GM21423 (cell line): ENCODE measurements at regions not wholly inside any gene's neighbourhood (a gene's known extent, or its start where the extent isn't known, plus 50 kb on each side); places are given as distances from the start of the nearest gene placed in this dataset.

Source experiments
- ATAC-seq: cut with Tn5 transposase; IDR thresholded peaks from one replicate; pipeline ENCODE4 v1.9.1; 2021; ENCODE audit warnings: mild to moderate bottlenecking, moderate library complexity; ENCODE audit not compliant: unreplicated experiment

- no peak for ATAC-seq
Measured at GRCh38 chr14:94685166-94685581, 73.0 kb downstream of the SERPINA3 start.

- no peak for ATAC-seq
Measured at GRCh38 chr14:94682736-94683135, 70.5 kb downstream of the SERPINA3 start.

DNA sequence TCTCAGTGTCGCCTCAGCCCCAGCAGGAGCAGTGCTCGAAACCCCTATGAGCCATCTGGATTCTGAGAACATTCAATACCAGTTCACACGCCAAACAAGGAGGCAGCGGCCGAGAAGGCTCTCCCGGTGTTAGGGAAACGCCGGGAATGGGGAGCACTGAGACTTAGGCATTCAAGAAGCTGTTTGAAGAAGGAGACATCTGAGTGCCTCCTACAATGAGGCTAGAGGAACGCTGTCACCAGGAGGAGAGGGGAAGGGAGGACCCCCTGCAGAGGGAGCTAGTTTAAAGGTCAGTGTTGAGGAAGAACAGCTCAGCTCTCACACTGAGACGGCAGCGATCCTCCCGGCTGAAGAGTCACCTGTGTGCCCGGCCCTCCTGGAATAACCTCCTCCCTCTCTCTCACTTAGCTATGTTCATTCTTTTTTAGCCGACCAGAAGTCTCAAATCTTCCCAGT lies 69.9 kb downstream of the SERPINA3 start:
- no peak for ATAC-seq

- no peak for ATAC-seq
Measured at GRCh38 chr14:94681300-94682060, 69.3 kb downstream of the SERPINA3 start.

- ATAC-seq, result no peak
Measured at GRCh38 chr14:94680862-94681288, 68.7 kb downstream of the SERPINA3 start.

DNA sequence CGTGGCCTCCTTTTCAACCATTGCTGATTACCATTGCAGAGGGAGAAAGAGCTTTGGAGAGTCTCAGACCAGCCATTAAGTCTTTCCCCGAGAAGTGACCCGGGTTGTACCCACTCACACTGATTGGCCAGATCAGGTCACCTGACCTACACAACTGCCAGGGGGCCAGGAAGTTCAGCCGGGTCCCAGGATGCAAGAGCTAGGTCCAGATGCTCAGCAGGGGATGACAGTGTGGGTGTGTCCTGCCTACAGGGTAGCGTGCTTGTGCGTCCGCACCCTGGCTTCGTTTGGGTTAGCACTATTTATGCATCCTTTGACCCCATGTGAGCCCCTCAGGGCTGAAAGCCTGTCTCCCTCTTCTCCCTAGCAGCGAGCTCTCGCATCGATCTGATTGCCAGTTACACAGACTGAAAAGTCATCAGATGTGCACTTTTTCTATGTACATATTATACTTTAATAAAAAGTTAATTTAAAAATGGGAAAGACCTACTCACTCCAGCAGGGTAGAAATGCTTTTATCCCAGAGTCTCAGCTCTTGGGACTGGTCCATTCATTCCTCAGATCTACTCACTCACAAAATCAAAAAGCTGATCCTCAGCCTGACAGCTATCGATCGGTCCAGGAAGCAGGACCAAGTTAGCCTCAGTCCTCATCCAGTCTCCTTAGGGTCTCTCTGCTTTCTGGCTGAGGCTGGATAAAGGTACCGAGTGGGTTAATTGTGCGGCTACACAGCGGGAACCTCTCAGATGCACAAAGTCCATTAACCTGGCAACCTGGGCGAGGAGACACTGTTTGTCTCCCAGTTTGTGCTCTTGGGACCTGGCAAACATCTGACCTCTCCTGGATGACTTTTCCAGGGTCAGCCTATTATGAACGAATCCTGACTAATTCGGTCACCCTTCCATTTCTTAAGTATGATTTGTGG lies 68.0 kb downstream of the SERPINA3 start:
- no peak for ATAC-seq

DNA sequence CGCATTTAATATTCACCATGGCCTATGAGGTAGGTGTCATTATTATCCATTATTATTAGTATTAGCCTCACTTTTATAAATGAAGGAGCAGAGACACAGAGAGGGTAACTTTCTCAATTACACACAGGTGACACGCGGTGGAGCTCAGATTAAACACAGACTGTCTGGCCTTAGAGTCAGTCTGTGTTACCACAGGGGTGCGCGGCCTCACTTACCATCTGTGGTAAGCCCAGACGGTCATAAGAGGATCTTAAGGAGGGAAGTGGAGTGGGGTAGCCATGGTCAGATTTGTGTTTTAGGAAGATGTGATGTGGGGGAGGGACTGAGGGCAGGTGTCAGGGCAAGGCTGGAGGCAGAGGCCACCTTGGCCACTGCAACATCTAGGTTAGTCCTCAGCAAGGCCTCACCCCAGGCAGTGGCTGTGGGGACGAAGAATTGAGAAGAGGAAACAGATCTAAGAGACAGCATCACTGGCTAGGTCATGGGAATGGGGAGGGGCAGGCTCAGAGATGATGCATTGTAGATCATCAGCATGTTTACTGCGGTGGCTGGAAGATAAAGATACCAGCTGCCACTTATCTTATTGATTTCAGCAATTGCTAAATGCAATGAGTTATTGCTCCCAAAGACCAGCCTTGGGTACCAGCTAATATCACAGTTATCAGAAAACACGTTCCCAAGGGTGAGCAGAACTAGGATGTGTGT lies 67.1 kb downstream of the SERPINA3 start:
- no peak for ATAC-seq

DNA sequence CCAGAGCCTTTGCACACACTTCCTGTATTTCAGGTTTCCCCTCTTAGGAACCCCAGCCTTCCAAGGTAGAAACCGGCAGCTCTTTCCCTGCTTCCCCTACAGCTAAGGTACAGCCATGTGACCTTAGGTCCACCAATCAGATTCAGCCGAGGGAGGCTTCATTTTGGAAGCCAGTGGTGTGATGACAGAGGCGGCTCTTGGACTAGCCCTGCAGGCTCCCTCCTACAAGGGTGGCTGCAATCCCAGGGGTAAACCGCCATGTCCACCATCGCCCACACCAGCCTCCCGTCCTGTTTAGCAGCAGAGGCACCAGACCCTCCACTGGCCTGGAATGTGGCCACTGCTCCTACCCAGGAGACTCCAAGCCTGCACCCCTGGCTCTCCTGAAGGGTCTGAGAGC lies 65.6 kb downstream of the SERPINA3 start:
- ATAC-seq, result no peak

DNA sequence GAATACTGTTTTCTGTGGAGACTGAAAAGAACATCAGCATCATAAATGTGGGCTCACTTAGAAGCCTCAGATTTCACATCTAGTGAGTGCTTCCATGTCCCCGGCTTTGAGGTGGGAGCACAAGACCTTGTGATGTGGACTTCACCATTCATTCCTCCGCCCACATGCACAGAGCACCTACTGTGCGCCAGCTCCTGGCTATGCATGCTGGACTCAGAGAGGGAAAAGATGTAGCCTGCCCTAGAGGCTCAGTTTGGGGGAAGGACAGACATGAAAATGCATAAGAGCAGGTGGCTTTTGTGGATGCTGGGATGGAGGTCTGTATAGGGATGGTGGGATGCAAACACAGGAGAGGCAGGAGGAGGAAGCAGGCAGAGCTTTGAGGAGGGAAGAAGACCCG lies 65.0 kb downstream of the SERPINA3 start:
- ATAC-seq, result no peak

DNA sequence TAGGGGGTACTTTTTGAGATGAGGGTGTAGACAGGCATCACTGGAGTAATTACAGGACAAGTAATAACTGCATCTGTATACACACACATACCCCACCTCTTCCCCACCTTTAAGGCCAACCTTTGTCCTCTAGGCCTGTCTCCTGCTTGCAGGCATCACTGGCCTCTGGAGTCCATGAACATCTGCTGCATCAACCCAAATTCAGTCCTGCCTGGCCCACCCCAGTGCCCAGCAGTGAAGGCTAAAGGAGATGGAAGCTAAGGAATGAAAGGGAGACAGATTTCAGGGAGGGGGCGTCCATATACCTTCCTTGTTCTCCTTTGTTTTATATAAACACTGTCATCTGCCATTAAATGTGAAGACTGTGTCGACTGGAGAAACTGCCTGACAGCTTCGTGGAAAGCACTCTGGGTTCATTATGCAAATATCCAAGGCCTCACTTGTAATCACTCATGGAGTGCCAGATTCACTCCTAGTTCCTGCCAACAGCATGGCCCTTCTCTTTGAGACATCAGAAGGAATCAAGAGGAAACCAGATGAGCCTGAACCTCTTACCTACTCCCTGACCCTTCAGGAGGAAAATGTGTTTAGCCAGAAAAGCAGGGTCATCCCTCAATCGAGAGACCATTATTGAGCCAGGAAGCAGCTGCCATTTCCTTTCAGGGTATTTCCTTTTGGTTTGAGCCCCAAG lies 64.4 kb downstream of the SERPINA3 start:
- no peak for ATAC-seq

- ATAC-seq, result no peak
Measured at GRCh38 chr14:94675036-94675435, 62.8 kb downstream of the SERPINA3 start.

DNA sequence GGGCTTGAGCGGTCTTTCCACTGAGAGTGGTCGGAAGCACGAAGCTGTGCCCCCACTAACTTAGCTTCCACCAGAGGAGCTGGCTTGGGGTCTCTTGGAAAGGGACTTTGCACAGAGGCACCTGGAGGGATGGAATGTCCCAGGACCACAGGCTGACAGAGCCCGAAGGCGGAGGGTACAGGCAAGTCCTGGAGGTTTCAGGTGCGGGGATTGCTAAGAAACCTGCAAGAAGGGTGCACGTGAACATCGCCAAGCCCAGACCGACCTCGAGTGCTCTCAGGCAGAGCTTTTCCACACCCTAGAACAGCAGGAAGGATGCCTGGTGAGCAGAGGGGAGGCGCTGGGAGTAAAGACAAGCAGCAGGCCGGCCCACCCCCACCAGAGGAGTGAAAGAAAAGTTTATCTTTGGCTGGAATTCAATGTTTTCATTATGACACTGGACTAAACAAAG lies 61.6 kb downstream of the SERPINA3 start:
- ATAC-seq, result no peak
